SK-N-SH (cell line): ENCODE measurements at regions not wholly inside any gene's neighbourhood (a gene's known extent, or its start where the extent isn't known, plus 50 kb on each side); places are given as distances from the start of the nearest gene placed in this dataset.

Experiments used
- CTCF ChIA-PET: fragments of 300-600, 350-600 bp; formaldehyde crosslinking; extraction: SDS; loops from one replicate; lab custom pipeline; 2021; lab: Yijun Ruan, JAX
- POLR2A ChIA-PET: fragments of 350-600 bp; sonication (Branson Sonifier 250); formaldehyde crosslinking; extraction: SDS; loops from one replicate; lab custom pipeline; 2020; ENCODE audit warnings: antibody characterized with exemption, inconsistent platforms; lab: Yijun Ruan, JAX
- DNase-seq: peaks from one replicate; pipeline ENCODE4 v3.0.0; 2012
- H2AFZ ChIP-seq: fragments of 200-600 bp; sonication (generic); 2 replicates; pipeline ENCODE4 v1.8.1; 2016; ENCODE audit warnings: antibody characterized with exemption, mild to moderate bottlenecking, low read depth
- H3F3A ChIP-seq: fragments of 200-600 bp; sonication (generic); replicated peaks from 2 replicates; pipeline ENCODE3; 2016; ENCODE audit warnings: antibody characterized with exemption, mild to moderate bottlenecking; ENCODE audit not compliant: insufficient read depth
- H3K27ac ChIP-seq, 2 experiments: fragments of 200-500 bp in 1 of 2; fragments of 200-600 bp in 1 of 2; sonication (Bioruptor generic) in 1 of 2; sonication (generic), shearing (Covaris generic) in 1 of 2; 2 replicates each; pipeline versions ENCODE4 v1.5.1 to v1.6.1; 2014 to 2016; ENCODE audit warnings: low read depth in 2 of 2, inconsistent platforms in 1 of 2, low read length in 1 of 2, mild to moderate bottlenecking in 1 of 2, mixed read lengths in 1 of 2
- H3K27me3 ChIP-seq: fragments of 200-600 bp; sonication (generic), shearing (Covaris generic); 2 replicates; pipeline ENCODE4 v1.6.1; 2016; ENCODE audit warnings: mixed run types; ENCODE audit not compliant: insufficient read depth
- H3K36me3 ChIP-seq, 2 experiments: fragments of 200-500 bp in 1 of 2; fragments of 200-600 bp in 1 of 2; sonication (Bioruptor generic) in 1 of 2; sonication (generic) in 1 of 2; replicated peaks in 1 of 2; 2 replicates each; pipeline versions ENCODE3 to v1.5.1; 2014 to 2016; ENCODE audit warnings: low read length in 1 of 2, mild to moderate bottlenecking in 1 of 2; ENCODE audit not compliant: insufficient read depth in 2 of 2, control insufficient read depth in 1 of 2
- H3K4me1 ChIP-seq, 2 experiments: fragments of 200-500 bp in 1 of 2; fragments of 200-600 bp in 1 of 2; sonication (Bioruptor generic) in 1 of 2; sonication (generic), shearing (Covaris generic) in 1 of 2; 2 replicates each; pipeline versions ENCODE4 v1.5.1 to v1.6.1; 2014 to 2016; ENCODE audit warnings: low read depth in 1 of 2, low read length in 1 of 2, mixed run types in 1 of 2; ENCODE audit not compliant: insufficient read depth in 2 of 2, control insufficient read depth in 1 of 2
- H3K4me2 ChIP-seq: fragments of 200-600 bp; sonication (generic), shearing (Covaris generic); 2 replicates; pipeline ENCODE4 v1.6.1; 2017; ENCODE audit warnings: mixed run types
- H3K4me3 ChIP-seq, 2 experiments: fragments of 200-500 bp in 1 of 2; fragments of 200-600 bp in 1 of 2; sonication (Bioruptor generic) in 1 of 2; sonication (generic), shearing (Covaris generic) in 1 of 2; 2 replicates each; pipeline versions ENCODE4 v1.5.1 to v1.8.1; 2014 to 2016; ENCODE audit warnings: low read depth in 2 of 2, inconsistent platforms in 1 of 2, low read length in 1 of 2, mild to moderate bottlenecking in 1 of 2, mixed read lengths in 1 of 2, moderate library complexity in 1 of 2
- H3K79me2 ChIP-seq: fragments of 200-600 bp; sonication (generic); 2 replicates; pipeline ENCODE4 v1.8.1; 2017; ENCODE audit warnings: mild to moderate bottlenecking; ENCODE audit not compliant: insufficient read depth
- H3K9ac ChIP-seq: fragments of 200-600 bp; sonication (generic); 2 replicates; pipeline ENCODE4 v1.6.1; 2017; ENCODE audit warnings: mixed run types
- H3K9me2 ChIP-seq: fragments of 200-600 bp; sonication (generic); 2 replicates; pipeline ENCODE4 v1.6.1; 2017; ENCODE audit warnings: mixed run types
- H3K9me3 ChIP-seq: fragments of 200-600 bp; sonication (generic); 2 replicates; pipeline ENCODE4 v1.6.1; 2017; ENCODE audit warnings: mixed run types, mild to moderate bottlenecking, moderate library complexity
- H4K20me1 ChIP-seq: fragments of 200-600 bp; sonication (generic); 2 replicates; pipeline ENCODE4 v1.6.1; 2017; ENCODE audit warnings: mild to moderate bottlenecking, mixed run types; ENCODE audit not compliant: insufficient read depth
- EP300 ChIP-seq, 2 experiments: IDR thresholded peaks; 2 replicates each; pipeline versions ENCODE4 v1.4.0 to v1.6.1; 2012; ENCODE audit warnings: borderline replicate concordance in 1 of 2, low read depth in 1 of 2, low read length in 1 of 2
- EZH2phosphoT487 ChIP-seq: fragments of 200-600 bp; sonication (generic); IDR thresholded peaks from 2 replicates; pipeline ENCODE4 v1.6.1; 2017; ENCODE audit warnings: low read depth, mixed run types, mild to moderate bottlenecking, antibody characterized with exemption, moderate library complexity, borderline replicate concordance
- FOXJ3 ChIP-seq: sonication (generic); formaldehyde crosslinking; IDR thresholded peaks from 2 replicates; pipeline ENCODE4 v1.5.1; 2020; ENCODE audit warnings: mild to moderate bottlenecking, missing genetic modification reagents
- RAD21 ChIP-seq: IDR thresholded peaks from 2 replicates; pipeline ENCODE4 v1.6.1; 2012; ENCODE audit warnings: mild to moderate bottlenecking, low read length
- RCOR1 ChIP-seq: fragments of 150-350 bp; IDR thresholded peaks from 2 replicates; pipeline ENCODE4 v1.6.1; 2017; ENCODE audit warnings: antibody characterized with exemption, low read length
- TAF1 ChIP-seq: IDR thresholded peaks from 2 replicates; pipeline ENCODE4 v1.6.1; 2012; ENCODE audit warnings: low read depth, mild to moderate bottlenecking, low read length, moderate library complexity, borderline replicate concordance
- TCF12 ChIP-seq: IDR thresholded peaks from 2 replicates; pipeline ENCODE4 v1.4.0; 2012
- TEAD4 ChIP-seq: IDR thresholded peaks from 2 replicates; pipeline ENCODE4 v1.4.0; 2012; ENCODE audit warnings: mild to moderate bottlenecking, borderline replicate concordance; ENCODE audit not compliant: insufficient read depth
- WGBS: methylation state at CpG from one replicate; pipeline ENCODE4 v1.1.6; 2017; ENCODE audit warnings: low lambda C conversion rate; 5-methylcytosine and 5-hydroxymethylcytosine counted together
- TF ChIP-seq, protein P1 (sequence below): IDR thresholded peaks from 2 replicates; pipeline ENCODE4 v1.6.1; 2012; ENCODE audit warnings: mild to moderate bottlenecking, low read depth, low read length, moderate library complexity
- TF ChIP-seq, protein P2 (sequence below): fragments of 200-600 bp; sonication (generic); IDR thresholded peaks from 2 replicates; pipeline ENCODE4 v1.6.1; 2017; ENCODE audit warnings: antibody characterized with exemption, mild to moderate bottlenecking, moderate library complexity

DNA sequence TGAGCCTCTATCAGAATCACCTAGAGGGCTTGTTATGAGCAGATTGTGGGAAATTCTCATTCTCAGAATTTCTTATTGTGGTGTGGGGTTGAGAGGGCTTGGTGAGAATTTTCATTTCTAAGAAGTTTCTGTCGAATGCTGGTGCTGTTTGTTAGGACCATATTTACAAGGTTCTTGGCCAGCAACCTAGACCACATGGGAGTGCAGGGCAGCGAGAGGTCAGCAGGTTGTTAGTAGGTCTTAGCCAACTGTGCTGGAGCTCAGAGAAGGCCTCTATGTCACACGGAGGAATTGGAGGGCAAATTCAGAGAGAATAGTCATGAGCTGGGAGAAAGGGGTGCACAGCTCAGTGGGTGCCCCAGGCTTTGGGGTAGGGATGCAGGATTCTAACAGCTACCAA lies 357.0 kb downstream of the LRRC70 start:
- no peak overlapping the region for H2AFZ ChIP-seq

DNA sequence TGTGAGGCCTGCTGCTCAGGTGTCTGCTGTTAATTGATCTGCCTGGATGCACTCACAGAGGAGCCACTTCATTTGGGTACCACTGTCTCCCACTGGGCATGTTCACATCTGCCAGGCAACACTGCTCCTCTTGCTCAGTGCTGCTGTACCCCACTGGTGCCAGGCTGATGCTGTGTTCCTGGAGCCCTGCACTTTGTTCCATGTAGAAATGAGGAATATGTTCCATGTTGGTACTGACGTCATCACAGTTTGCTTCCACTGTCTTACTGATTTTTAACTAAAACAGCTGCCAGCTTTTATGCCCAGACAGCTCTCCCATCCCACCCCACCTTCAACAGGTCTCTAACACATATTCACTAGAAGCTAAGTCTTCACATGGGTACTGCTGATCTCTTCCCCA lies 355.7 kb downstream of the LRRC70 start:
- ChIA-PET CTCF (no interaction called here), POLR2A (no interaction called here)
- Histone ChIP-seq H3K27ac (no peak overlapping the region), H3K4me3 (no peak overlapping the region), H3K27me3 (no peaks in the 10 kb centered on the region), H3K9me3 (no peaks in the 10 kb centered on the region), H3K36me3 (no peaks in the 10 kb centered on the region), H3K9me2 (no peaks in the 10 kb centered on the region), H3K9ac (no peak overlapping the region), H3F3A (peaks cover 14% of the 10 kb centered on the region), H2AFZ (no peak overlapping the region), H4K20me1 (no peaks in the 10 kb centered on the region), H3K4me1 (peaks cover 0 to 21% of the 10 kb centered on the region in 2 experiments; a peak in 1 of 4 replicates), H3K4me2 (no peak overlapping the region), H3K79me2 (no peaks in the 10 kb centered on the region)
- TF ChIP-seq, protein P1, sequence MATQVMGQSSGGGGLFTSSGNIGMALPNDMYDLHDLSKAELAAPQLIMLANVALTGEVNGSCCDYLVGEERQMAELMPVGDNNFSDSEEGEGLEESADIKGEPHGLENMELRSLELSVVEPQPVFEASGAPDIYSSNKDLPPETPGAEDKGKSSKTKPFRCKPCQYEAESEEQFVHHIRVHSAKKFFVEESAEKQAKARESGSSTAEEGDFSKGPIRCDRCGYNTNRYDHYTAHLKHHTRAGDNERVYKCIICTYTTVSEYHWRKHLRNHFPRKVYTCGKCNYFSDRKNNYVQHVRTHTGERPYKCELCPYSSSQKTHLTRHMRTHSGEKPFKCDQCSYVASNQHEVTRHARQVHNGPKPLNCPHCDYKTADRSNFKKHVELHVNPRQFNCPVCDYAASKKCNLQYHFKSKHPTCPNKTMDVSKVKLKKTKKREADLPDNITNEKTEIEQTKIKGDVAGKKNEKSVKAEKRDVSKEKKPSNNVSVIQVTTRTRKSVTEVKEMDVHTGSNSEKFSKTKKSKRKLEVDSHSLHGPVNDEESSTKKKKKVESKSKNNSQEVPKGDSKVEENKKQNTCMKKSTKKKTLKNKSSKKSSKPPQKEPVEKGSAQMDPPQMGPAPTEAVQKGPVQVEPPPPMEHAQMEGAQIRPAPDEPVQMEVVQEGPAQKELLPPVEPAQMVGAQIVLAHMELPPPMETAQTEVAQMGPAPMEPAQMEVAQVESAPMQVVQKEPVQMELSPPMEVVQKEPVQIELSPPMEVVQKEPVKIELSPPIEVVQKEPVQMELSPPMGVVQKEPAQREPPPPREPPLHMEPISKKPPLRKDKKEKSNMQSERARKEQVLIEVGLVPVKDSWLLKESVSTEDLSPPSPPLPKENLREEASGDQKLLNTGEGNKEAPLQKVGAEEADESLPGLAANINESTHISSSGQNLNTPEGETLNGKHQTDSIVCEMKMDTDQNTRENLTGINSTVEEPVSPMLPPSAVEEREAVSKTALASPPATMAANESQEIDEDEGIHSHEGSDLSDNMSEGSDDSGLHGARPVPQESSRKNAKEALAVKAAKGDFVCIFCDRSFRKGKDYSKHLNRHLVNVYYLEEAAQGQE, result no peak
- WGBS, result 18% methylated on average over 1 of the region's 1 CpG
- no peak for DNase-seq

More for the DNA sequence above, 357.0 kb downstream of the LRRC70 start:
- Histone ChIP-seq H3K27me3 (no peaks in the 10 kb centered on the region), H3K4me2 (no peak overlapping the region), H4K20me1 (no peaks in the 10 kb centered on the region), H3K9me3 (no peaks in the 10 kb centered on the region), H3K9ac (no peak overlapping the region), H3K36me3 (no peaks in the 10 kb centered on the region), H3K79me2 (no peaks in the 10 kb centered on the region), H3K27ac (no peak overlapping the region), H3K9me2 (no peaks in the 10 kb centered on the region), H3K4me1 (peaks cover 0 to 25% of the 10 kb centered on the region in 2 experiments; a peak in 1 of 4 replicates), H3F3A (peaks cover 14% of the 10 kb centered on the region), H3K4me3 (no peak overlapping the region)
- ChIA-PET POLR2A (no interaction called here), CTCF (interaction anchor here (0.6 kb wide), 1 partner anchor 13 kb away, joined by 3 read pairs; no protein-coding TSS in a partner anchor)
- TF ChIP-seq, protein P2, sequence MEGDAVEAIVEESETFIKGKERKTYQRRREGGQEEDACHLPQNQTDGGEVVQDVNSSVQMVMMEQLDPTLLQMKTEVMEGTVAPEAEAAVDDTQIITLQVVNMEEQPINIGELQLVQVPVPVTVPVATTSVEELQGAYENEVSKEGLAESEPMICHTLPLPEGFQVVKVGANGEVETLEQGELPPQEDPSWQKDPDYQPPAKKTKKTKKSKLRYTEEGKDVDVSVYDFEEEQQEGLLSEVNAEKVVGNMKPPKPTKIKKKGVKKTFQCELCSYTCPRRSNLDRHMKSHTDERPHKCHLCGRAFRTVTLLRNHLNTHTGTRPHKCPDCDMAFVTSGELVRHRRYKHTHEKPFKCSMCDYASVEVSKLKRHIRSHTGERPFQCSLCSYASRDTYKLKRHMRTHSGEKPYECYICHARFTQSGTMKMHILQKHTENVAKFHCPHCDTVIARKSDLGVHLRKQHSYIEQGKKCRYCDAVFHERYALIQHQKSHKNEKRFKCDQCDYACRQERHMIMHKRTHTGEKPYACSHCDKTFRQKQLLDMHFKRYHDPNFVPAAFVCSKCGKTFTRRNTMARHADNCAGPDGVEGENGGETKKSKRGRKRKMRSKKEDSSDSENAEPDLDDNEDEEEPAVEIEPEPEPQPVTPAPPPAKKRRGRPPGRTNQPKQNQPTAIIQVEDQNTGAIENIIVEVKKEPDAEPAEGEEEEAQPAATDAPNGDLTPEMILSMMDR, result no peak
- TF ChIP-seq EP300 (IDR thresholded peaks at IDR 0.05; ENCODE audit: borderline replicate concordance in 1 of 2, low read depth in 1 of 2, low read length in 1 of 2), result no peak
- no peak for TF ChIP-seq RCOR1
- no peak for TF ChIP-seq EZH2phosphoT487
- no peak for TF ChIP-seq TCF12
- no peak for TF ChIP-seq RAD21
- no peak for TF ChIP-seq TEAD4
- no peak for TF ChIP-seq TAF1
- no peak for TF ChIP-seq FOXJ3 (CRISPR knock-in tag)
- WGBS, result 23% methylated on average over 3 of the region's 3 CpGs
- no peak for DNase-seq
